SK-N-MC (cell line): ENCODE measurements at regions not wholly inside any gene's neighbourhood (a gene's known extent, or its start where the extent isn't known, plus 50 kb on each side); places are given as distances from the start of the nearest gene placed in this dataset.

Experiments used
- EZH2 ChIP-seq: fragments of 200-600 bp; sonication (generic); IDR thresholded peaks from one replicate; pipeline ENCODE4 v1.6.1; 2017; ENCODE audit warnings: antibody characterized with exemption
- FOXP2 ChIP-seq: optimal IDR thresholded peaks from 2 replicates; pipeline ENCODE3; 2011; ENCODE audit warnings: mild to moderate bottlenecking, moderate library complexity; ENCODE audit not compliant: insufficient read depth; ENCODE audit errors: extremely low read length, control extremely low read depth
- POLR2AphosphoS5 ChIP-seq: IDR thresholded peaks from 2 replicates; pipeline ENCODE4 v1.6.1; 2012; ENCODE audit warnings: mild to moderate bottlenecking, low read depth, low read length, borderline replicate concordance

DNA sequence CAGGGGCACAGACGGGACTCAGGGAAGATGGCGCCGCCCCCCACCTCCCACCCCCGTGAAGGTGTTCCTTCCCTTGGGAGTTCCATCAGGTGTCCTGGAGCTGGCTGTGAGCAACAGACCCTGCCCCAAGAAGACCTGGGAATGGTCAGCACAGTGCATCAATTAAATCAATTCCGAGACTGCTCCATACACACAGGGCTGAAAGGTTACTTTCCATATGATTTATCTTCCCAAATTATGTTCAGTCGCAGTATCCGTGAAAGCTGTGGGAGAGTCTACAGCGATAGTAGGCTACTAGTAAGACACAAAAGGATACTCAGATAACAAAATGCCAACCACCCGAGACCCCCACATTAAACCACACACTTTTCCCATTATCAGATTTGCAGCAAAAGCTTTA, 71.8 kb upstream of the PABPC3 start:
- TF ChIP-seq EZH2 (no peak), POLR2AphosphoS5 (no peak), FOXP2 (no peak)
